Liver (tissue), 3 donors: ENCODE measurements at regions not wholly inside any gene's neighbourhood (a gene's known extent, or its start where the extent isn't known, plus 50 kb on each side); places are given as distances from the start of the nearest gene placed in this dataset.

ENCODE experiments used
- EGR1 ChIP-seq, 2 donors: IDR thresholded peaks; 2 replicates each; pipeline ENCODE4 v1.6.1; 2016 to 2018; ENCODE audit warnings: antibody characterized with exemption in 2 of 2, low read depth in 2 of 2
- FOXA1 ChIP-seq: IDR thresholded peaks from 2 replicates; pipeline ENCODE4 v1.6.1; 2016; ENCODE audit warnings: antibody characterized with exemption
- GABPA ChIP-seq, 2 donors: IDR thresholded peaks in 1 of 2; conservative IDR thresholded peaks in 1 of 2; 2 replicates each; pipeline ENCODE4 v1.6.1; 2016; ENCODE audit warnings: antibody characterized with exemption in 2 of 2, mild to moderate bottlenecking in 1 of 2, moderate library complexity in 1 of 2
- HNF4A ChIP-seq, 2 donors: conservative IDR thresholded peaks; 2 replicates each; pipeline ENCODE4 v1.6.1; 2016; ENCODE audit warnings: antibody characterized with exemption in 2 of 2, mild to moderate bottlenecking in 2 of 2
- HNF4G ChIP-seq: IDR thresholded peaks from 2 replicates; pipeline ENCODE4 v1.6.1; 2016; ENCODE audit warnings: antibody characterized with exemption
- JUND ChIP-seq, 2 donors: IDR thresholded peaks; 2 replicates each; pipeline ENCODE4 v1.6.1; 2016; ENCODE audit warnings: antibody characterized with exemption in 2 of 2
- RAD21 ChIP-seq, 2 donors: IDR thresholded peaks; 2 replicates each; pipeline ENCODE4 v1.6.1; 2016; ENCODE audit warnings: antibody characterized with exemption in 2 of 2, mild to moderate bottlenecking in 2 of 2
- SP1 ChIP-seq: IDR thresholded peaks from 2 replicates; pipeline ENCODE4 v1.6.1; 2018; ENCODE audit warnings: antibody characterized with exemption, mild to moderate bottlenecking
- TAF1 ChIP-seq: conservative IDR thresholded peaks from 2 replicates; pipeline ENCODE4 v1.6.1; 2016; ENCODE audit warnings: antibody characterized with exemption, mild to moderate bottlenecking
- TF ChIP-seq, protein P1 (sequence below): fragments of 150-350 bp; IDR thresholded peaks from 2 replicates; pipeline ENCODE4 v1.5.1; 2017; ENCODE audit warnings: improper control_type of control experiment, low read depth, low read length; ENCODE audit not compliant: missing input control
- TF ChIP-seq, protein P2 (sequence below): IDR thresholded peaks from 2 replicates; pipeline ENCODE4 v1.6.1; 2016; ENCODE audit warnings: antibody characterized with exemption, mild to moderate bottlenecking
- TF ChIP-seq, protein P3 (sequence below): IDR thresholded peaks from 2 replicates; pipeline ENCODE4 v1.6.1; 2016; ENCODE audit warnings: antibody characterized with exemption
- donor health status: healthy.
- donor health status: healthy.

DNA sequence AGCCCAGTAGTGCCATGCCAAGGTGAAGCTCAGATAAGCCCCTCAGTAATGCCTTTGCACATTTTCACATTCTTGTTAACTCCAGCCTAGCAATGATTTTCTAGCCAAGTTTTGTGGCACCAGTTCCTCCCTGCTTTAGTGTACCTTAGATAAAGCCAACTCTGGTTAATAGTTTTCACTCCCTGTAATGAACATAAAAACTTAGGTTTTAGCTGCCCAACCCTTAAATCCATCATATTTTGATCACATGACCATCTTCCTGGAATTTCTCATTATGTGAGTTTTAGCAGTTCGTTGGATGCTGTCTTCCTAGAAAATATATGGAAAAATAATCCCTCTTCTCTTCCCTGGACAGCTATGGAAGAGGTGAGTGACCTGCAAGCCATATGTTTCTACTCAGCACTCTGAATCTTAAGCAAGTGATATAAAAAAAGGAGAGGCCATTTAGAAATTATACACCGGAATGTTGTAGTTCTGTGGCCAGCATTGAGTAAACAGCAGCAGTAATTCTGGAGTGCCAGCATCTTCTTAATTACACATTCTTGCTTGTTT, 62.2 kb upstream of the P2RY1 start:
- TF ChIP-seq, protein P1, sequence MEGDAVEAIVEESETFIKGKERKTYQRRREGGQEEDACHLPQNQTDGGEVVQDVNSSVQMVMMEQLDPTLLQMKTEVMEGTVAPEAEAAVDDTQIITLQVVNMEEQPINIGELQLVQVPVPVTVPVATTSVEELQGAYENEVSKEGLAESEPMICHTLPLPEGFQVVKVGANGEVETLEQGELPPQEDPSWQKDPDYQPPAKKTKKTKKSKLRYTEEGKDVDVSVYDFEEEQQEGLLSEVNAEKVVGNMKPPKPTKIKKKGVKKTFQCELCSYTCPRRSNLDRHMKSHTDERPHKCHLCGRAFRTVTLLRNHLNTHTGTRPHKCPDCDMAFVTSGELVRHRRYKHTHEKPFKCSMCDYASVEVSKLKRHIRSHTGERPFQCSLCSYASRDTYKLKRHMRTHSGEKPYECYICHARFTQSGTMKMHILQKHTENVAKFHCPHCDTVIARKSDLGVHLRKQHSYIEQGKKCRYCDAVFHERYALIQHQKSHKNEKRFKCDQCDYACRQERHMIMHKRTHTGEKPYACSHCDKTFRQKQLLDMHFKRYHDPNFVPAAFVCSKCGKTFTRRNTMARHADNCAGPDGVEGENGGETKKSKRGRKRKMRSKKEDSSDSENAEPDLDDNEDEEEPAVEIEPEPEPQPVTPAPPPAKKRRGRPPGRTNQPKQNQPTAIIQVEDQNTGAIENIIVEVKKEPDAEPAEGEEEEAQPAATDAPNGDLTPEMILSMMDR, result no peak
- TF ChIP-seq EGR1 (IDR thresholded peaks at IDR 0.05; ENCODE audit: low read depth in 2 of 2), result no peak
- TF ChIP-seq, protein P2, sequence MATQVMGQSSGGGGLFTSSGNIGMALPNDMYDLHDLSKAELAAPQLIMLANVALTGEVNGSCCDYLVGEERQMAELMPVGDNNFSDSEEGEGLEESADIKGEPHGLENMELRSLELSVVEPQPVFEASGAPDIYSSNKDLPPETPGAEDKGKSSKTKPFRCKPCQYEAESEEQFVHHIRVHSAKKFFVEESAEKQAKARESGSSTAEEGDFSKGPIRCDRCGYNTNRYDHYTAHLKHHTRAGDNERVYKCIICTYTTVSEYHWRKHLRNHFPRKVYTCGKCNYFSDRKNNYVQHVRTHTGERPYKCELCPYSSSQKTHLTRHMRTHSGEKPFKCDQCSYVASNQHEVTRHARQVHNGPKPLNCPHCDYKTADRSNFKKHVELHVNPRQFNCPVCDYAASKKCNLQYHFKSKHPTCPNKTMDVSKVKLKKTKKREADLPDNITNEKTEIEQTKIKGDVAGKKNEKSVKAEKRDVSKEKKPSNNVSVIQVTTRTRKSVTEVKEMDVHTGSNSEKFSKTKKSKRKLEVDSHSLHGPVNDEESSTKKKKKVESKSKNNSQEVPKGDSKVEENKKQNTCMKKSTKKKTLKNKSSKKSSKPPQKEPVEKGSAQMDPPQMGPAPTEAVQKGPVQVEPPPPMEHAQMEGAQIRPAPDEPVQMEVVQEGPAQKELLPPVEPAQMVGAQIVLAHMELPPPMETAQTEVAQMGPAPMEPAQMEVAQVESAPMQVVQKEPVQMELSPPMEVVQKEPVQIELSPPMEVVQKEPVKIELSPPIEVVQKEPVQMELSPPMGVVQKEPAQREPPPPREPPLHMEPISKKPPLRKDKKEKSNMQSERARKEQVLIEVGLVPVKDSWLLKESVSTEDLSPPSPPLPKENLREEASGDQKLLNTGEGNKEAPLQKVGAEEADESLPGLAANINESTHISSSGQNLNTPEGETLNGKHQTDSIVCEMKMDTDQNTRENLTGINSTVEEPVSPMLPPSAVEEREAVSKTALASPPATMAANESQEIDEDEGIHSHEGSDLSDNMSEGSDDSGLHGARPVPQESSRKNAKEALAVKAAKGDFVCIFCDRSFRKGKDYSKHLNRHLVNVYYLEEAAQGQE, result no peak
- no peak for TF ChIP-seq SP1
- no peak for TF ChIP-seq TAF1
- TF ChIP-seq RAD21 (IDR thresholded peaks at IDR 0.05), result no peak
- TF ChIP-seq, protein P3, sequence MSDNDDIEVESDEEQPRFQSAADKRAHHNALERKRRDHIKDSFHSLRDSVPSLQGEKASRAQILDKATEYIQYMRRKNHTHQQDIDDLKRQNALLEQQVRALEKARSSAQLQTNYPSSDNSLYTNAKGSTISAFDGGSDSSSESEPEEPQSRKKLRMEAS, result no peak
- TF ChIP-seq HNF4A (conservative IDR thresholded peaks at IDR 0.05), result no peak
- no peak for TF ChIP-seq GABPA (IDR thresholded peaks at IDR 0.05 in 1 of 2, conservative IDR thresholded peaks at IDR 0.05 in 1 of 2)
- no peak for TF ChIP-seq JUND (IDR thresholded peaks at IDR 0.05)
- TF ChIP-seq HNF4G, result no peak
- no peak for TF ChIP-seq FOXA1
